SIG-M5 (cell line): ENCODE measurements at regions not wholly inside any gene's neighbourhood (a gene's known extent, or its start where the extent isn't known, plus 50 kb on each side); places are given as distances from the start of the nearest gene placed in this dataset.

Source experiments
- DNase-seq: peaks from one replicate; lab custom pipeline; 2025; lab: John Stamatoyannopoulos, UW

- no peak for DNase-seq
Measured at GRCh38 chr14:58697930-58698642, 60.3 kb downstream of the DACT1 start.

GRCh38 chr14:58699681-58700205 lies 62.0 kb downstream of the DACT1 start:
- no peak for DNase-seq

- DNase-seq = no peak
Measured at GRCh38 chr14:58701156-58701555, 63.4 kb downstream of the DACT1 start.

GRCh38 chr14:58701604-58702003 lies 63.8 kb downstream of the DACT1 start:
- no peak for DNase-seq

GRCh38 chr14:58702441-58703160 lies 64.8 kb downstream of the DACT1 start:
- DNase-seq = no peak

GRCh38 chr14:58703161-58703506 lies 65.4 kb downstream of the DACT1 start:
- DNase-seq = no peak

GRCh38 chr14:58705066-58705465 lies 67.3 kb downstream of the DACT1 start:
- no peak for DNase-seq

GRCh38 chr14:58707949-58708348 lies 70.2 kb downstream of the DACT1 start:
- DNase-seq = no peak

- no peak for DNase-seq
Measured at GRCh38 chr14:58709949-58710348, 72.2 kb downstream of the DACT1 start.

- DNase-seq = no peak
Measured at GRCh38 chr14:58711382-58711781, 73.6 kb downstream of the DACT1 start.

GRCh38 chr14:58712357-58712756 lies 74.6 kb downstream of the DACT1 start:
- no peak for DNase-seq

- no peak for DNase-seq
Measured at GRCh38 chr14:58713677-58714076, 75.9 kb downstream of the DACT1 start.

GRCh38 chr14:58716706-58717105 lies 78.9 kb downstream of the DACT1 start:
- DNase-seq = no peak

- DNase-seq = no peak
Measured at GRCh38 chr14:58717211-58717610, 79.4 kb downstream of the DACT1 start.

GRCh38 chr14:58717813-58718212 lies 80.1 kb downstream of the DACT1 start:
- DNase-seq = no peak

GRCh38 chr14:58718226-58719205 lies 80.8 kb downstream of the DACT1 start:
- DNase-seq = no peak

- no peak for DNase-seq
Measured at GRCh38 chr14:58721723-58722122, 84.0 kb downstream of the DACT1 start.

- DNase-seq = no peak
Measured at GRCh38 chr14:58722441-58722840, 84.7 kb downstream of the DACT1 start.

GRCh38 chr14:58724206-58724605 lies 86.4 kb downstream of the DACT1 start:
- DNase-seq = no peak

GRCh38 chr14:58724702-58725101 lies 86.9 kb downstream of the DACT1 start:
- no peak for DNase-seq

GRCh38 chr14:58725226-58725625 lies 87.5 kb downstream of the DACT1 start:
- DNase-seq = no peak

GRCh38 chr14:58725871-58726270 lies 88.1 kb downstream of the DACT1 start:
- DNase-seq = no peak
